ENCODE measurements at regions not wholly inside any gene's neighbourhood (a gene's known extent, or its start where the extent isn't known, plus 50 kb on each side); places are given as distances from the start of the nearest gene placed in this dataset.

DNA sequence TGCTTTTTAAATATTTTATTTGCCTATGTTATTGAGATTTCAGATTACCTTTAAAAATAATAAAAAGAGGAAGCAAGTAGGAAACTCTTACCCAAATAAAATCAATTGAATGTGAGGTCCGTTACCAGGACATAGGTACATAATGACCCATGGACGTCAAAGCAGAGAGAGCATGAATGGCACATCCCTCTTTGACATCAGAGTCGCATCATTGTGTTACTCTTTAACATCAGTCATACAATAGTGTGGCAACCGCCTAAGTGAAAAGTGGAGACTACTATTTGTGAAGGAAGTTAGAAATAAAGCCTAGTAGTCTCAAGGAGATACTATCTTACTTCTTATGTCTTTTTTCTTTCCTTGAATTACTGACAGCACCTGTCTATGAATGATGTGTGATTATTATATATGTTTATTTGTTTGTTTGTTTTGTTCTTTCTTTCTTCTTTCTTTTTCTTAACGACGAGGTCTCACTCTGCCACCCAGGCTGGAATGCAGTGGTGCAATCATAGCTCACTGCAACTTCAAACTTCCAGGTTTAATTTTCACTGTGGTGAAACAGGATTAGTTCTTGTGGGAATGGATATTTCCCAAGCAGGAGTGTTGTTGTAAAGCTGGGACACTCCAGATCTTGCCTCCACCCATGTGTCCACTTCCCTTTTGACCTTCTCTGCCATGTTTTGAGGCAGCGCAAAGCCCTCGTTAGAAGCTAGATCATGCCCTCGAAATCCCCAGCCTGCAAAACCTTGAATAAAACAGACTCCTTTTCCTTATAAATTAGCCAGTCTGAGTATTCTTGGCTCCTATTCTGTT lies 407.2 kb upstream of the NETO1 start:
- intact Hi-C loops (cut with micrococcal nuclease), result no loop called here
- Histone ChIP-seq H3K4me1 (ENCODE audit: control insufficient read depth in 1 of 2, insufficient read depth in 2 of 2, low read length in 2 of 2) (no peaks in the 10 kb centered on the region), H3K4me2 (replicated peaks; ENCODE audit: extremely low read depth, low read length, poor library complexity, severe bottlenecking) (no peak overlapping the region), H3K36me3 (replicated peaks in 1 of 2; ENCODE audit: control insufficient read depth in 1 of 2, insufficient read depth in 2 of 2, low read length in 2 of 2) (no peaks in the 10 kb centered on the region), H3K4me3 (replicated peaks in 1 of 3; ENCODE audit: low read depth in 2 of 3, low read length in 3 of 3) (no peak overlapping the region), H2AFZ (ENCODE audit: insufficient read depth, low read depth, low read length, poor library complexity, severe bottlenecking) (no peak overlapping the region), H3K9me3 (replicated peaks in 1 of 2; ENCODE audit: control insufficient read depth in 1 of 2, insufficient read depth in 1 of 2, low read length in 2 of 2) (peaks cover 0 to 6% of the 10 kb centered on the region in 2 donors), H4K20me1 (ENCODE audit: insufficient read depth, low read length) (no peaks in the 10 kb centered on the region), H3K79me2 (ENCODE audit: insufficient read depth, low read length) (no peaks in the 10 kb centered on the region), H3K9ac (ENCODE audit: insufficient read depth, low read length, poor library complexity, severe bottlenecking) (no peak overlapping the region), H3K27ac (ENCODE audit: low read depth in 1 of 2, low read length in 2 of 2) (no peak overlapping the region), H3K27me3 (ENCODE audit: control insufficient read depth in 2 of 2, insufficient read depth in 2 of 2, low read length in 2 of 2) (no peaks in the 10 kb centered on the region)
- DNase-seq, result no peak
- no peaks in the 10 kb centered on the region for H3K27me3 Mint-ChIP-seq (ENCODE audit: low read depth in 3 of 3)
- 100% methylated on average over 3 of the region's 9 CpGs for WGBS (ENCODE audit: insufficient coverage)
- no peaks in the 10 kb centered on the region for H3K4me1 Mint-ChIP-seq
- H3K9me3 Mint-ChIP-seq, result peaks cover 0 to 11% (median 2%) of the 10 kb centered on the region in 7 donors
- TF ChIP-seq, protein P1, sequence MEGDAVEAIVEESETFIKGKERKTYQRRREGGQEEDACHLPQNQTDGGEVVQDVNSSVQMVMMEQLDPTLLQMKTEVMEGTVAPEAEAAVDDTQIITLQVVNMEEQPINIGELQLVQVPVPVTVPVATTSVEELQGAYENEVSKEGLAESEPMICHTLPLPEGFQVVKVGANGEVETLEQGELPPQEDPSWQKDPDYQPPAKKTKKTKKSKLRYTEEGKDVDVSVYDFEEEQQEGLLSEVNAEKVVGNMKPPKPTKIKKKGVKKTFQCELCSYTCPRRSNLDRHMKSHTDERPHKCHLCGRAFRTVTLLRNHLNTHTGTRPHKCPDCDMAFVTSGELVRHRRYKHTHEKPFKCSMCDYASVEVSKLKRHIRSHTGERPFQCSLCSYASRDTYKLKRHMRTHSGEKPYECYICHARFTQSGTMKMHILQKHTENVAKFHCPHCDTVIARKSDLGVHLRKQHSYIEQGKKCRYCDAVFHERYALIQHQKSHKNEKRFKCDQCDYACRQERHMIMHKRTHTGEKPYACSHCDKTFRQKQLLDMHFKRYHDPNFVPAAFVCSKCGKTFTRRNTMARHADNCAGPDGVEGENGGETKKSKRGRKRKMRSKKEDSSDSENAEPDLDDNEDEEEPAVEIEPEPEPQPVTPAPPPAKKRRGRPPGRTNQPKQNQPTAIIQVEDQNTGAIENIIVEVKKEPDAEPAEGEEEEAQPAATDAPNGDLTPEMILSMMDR (IDR thresholded peaks at IDR 0.05), result no peak
- no peak overlapping the region for H3K4me3 Mint-ChIP-seq
- H3K36me3 Mint-ChIP-seq, result no peaks in the 10 kb centered on the region
- H3K27ac Mint-ChIP-seq, result no peak overlapping the region

DNA sequence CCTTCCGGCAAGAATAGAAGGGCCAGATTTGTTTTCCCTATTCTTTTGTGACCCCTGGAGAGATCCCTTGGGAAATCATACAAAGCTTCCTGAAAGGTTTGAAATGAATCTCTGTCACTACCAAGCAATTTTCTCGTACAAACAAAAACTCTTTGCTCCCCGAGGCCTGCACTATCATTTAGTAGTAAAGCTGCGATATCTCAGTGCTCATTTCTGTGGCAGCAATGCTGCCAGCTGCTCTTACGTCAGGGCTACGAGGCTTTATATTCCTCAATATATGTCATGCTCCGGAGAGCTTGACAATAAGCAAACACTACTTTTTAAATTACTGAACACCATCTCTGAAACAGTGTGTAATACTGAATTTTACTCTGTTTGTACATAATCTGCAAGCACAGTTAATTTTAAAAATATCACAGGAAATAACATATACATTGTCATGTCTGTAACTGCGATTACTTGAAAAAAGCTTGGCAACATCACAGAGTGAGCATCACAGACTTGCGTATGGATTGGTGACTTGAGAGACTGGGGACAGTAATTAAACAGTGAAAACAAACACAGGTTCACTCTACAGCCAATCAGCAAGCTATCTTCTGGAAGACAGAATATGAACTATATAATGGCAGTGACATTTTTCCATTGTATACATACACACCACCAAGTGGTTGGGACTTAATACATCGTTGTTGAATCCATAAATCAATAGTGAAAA lies 403.3 kb upstream of the NETO1 start:
- intact Hi-C loops (cut with micrococcal nuclease), result no loop called here
- no peaks in the 10 kb centered on the region for H3K9me3 ChIP-seq (replicated peaks in 1 of 2; ENCODE audit: control insufficient read depth in 1 of 2, insufficient read depth in 1 of 2, low read length in 2 of 2)
- Mint-ChIP-seq H3K27me3 (ENCODE audit: low read depth in 3 of 3) (no peaks in the 10 kb centered on the region), H3K27ac (no peak overlapping the region), H3K4me3 (no peak overlapping the region), H3K36me3 (no peaks in the 10 kb centered on the region), H3K9me3 (peaks cover 0 to 3% (median 0%) of the 10 kb centered on the region in 7 donors), H3K4me1 (no peaks in the 10 kb centered on the region)
- TF ChIP-seq, protein P1 (IDR thresholded peaks at IDR 0.05), result no peak
- no peaks in the 10 kb centered on the region for H3K36me3 ChIP-seq (replicated peaks in 1 of 2; ENCODE audit: control insufficient read depth in 1 of 2, insufficient read depth in 2 of 2, low read length in 2 of 2)
- no peak overlapping the region for H3K4me3 ChIP-seq (replicated peaks in 1 of 3; ENCODE audit: low read depth in 2 of 3, low read length in 3 of 3)
- H3K4me2 ChIP-seq (replicated peaks; ENCODE audit: extremely low read depth, low read length, poor library complexity, severe bottlenecking), result no peak overlapping the region
- H4K20me1 ChIP-seq (ENCODE audit: insufficient read depth, low read length), result no peaks in the 10 kb centered on the region
- no peaks in the 10 kb centered on the region for H3K79me2 ChIP-seq (ENCODE audit: insufficient read depth, low read length)
- H3K27ac ChIP-seq (ENCODE audit: low read depth in 1 of 2, low read length in 2 of 2), result no peak overlapping the region
- H3K4me1 ChIP-seq (ENCODE audit: control insufficient read depth in 1 of 2, insufficient read depth in 2 of 2, low read length in 2 of 2), result no peaks in the 10 kb centered on the region
- H2AFZ ChIP-seq (ENCODE audit: insufficient read depth, low read depth, low read length, poor library complexity, severe bottlenecking), result no peak overlapping the region
- DNase-seq, result no peak
- H3K9ac ChIP-seq (ENCODE audit: insufficient read depth, low read length, poor library complexity, severe bottlenecking), result no peak overlapping the region
- 97% methylated on average over 4 of the region's 10 CpGs for WGBS (ENCODE audit: insufficient coverage)
- H3K27me3 ChIP-seq (ENCODE audit: control insufficient read depth in 2 of 2, insufficient read depth in 2 of 2, low read length in 2 of 2), result no peaks in the 10 kb centered on the region

Measured in CD14-positive monocyte (primary cell).